Skeletal muscle tissue (tissue), 3 donors: ENCODE measurements at regions not wholly inside any gene's neighbourhood (a gene's known extent, or its start where the extent isn't known, plus 50 kb on each side); places are given as distances from the start of the nearest gene placed in this dataset.
"Not testable (repeated sequence)": the region's sequence is repeated elsewhere in the genome, so short reads cannot be mapped to it uniquely, and the experiment has no call there.

Experiments
- H3K27ac ChIP-seq: one replicate; pipeline ENCODE4 v1.7.0; 2013; ENCODE audit warnings: mild to moderate bottlenecking, low read depth, low read length, inconsistent platforms
- H3K27me3 ChIP-seq, 3 donors: one replicate each; pipeline ENCODE4 v1.7.0; 2013; ENCODE audit warnings: low read length in 3 of 3; ENCODE audit not compliant: control insufficient read depth in 3 of 3, insufficient read depth in 3 of 3
- H3K36me3 ChIP-seq, 3 donors: one replicate each; pipeline ENCODE4 v1.7.0; 2013; ENCODE audit warnings: low read length in 3 of 3; ENCODE audit not compliant: control insufficient read depth in 3 of 3, insufficient read depth in 3 of 3
- H3K4me1 ChIP-seq, 3 donors: one replicate each; pipeline ENCODE4 v1.7.0; 2013; ENCODE audit warnings: low read length in 3 of 3, mild to moderate bottlenecking in 3 of 3; ENCODE audit not compliant: control insufficient read depth in 3 of 3, insufficient read depth in 3 of 3
- H3K4me3 ChIP-seq, 3 donors: one replicate each; pipeline ENCODE4 v1.7.0; 2013; ENCODE audit warnings: low read length in 3 of 3
- H3K9ac ChIP-seq, 3 donors: one replicate each; pipeline ENCODE4 v1.7.0; 2013; ENCODE audit warnings: low read length in 3 of 3, mild to moderate bottlenecking in 3 of 3, moderate library complexity in 2 of 3, low read depth in 1 of 3
- H3K9me3 ChIP-seq, 3 donors: one replicate each; pipeline ENCODE4 v1.7.0; 2013; ENCODE audit warnings: low read length in 3 of 3; ENCODE audit not compliant: control insufficient read depth in 3 of 3
- donor health status: Osteomylitis.

DNA sequence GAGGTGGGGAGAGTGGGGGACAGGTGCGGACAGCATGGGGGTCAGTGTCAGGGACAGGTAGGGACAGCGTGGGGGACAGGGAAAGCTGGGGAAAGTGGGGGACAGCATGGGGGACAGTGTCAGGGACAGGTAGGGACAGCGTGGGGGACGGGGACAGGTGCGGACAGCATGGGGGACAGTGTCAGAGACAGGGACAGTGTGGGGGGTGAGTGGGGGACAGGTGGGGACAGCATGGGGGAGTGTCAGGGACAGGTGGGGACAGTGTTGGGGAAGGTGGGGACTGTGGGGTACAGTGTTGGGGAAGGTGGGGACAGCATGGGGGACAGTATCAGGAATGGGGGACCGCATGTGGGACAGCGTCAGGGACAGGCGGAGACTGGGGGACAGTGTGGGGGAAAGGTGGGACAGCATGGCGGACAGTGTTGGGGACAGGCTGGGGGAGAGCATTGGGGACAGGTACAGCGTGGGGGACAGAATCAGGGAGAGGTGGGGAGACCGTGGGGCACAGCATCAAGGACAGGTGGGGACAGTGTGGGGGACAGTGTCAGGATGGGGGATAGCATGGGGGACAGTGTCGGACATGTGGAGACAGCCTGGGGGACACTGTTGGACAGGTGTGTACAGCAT, 96.1 kb downstream of the TMEM121 start:
- Histone ChIP-seq H3K4me3 (no peak overlapping the region), H3K9ac (no peak overlapping the region), H3K9me3 (peaks cover 0 to 1% (median 0%) of the 10 kb centered on the region in 3 donors), H3K36me3 (no peaks in the 10 kb centered on the region), H3K27ac (no peak overlapping the region), H3K27me3 (peaks cover 0 to 8% (median under 1%) of the 10 kb centered on the region in 3 donors), H3K4me1 (peaks cover 0 to 3% (median 0%) of the 10 kb centered on the region in 3 donors)

DNA sequence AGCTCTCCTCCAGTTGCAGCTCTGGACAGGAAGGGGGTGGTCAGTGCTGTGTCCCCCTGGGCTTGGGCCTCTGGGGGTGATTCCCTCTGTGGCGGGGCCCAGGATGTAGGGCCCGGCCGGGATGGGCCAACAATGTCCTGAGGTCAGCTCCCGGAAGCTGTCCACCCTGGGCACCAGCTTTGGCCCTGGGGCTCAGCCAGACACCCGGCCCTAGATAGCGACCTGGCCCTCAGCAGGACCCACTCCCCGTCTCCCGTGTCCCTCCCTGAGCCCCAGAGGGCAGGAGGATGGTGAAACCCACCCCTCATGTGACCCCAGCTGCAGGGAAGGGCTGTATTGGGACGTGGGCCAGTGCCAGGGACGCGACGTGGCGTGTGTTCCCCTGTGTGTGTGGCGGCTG, 96.8 kb downstream of the TMEM121 start:
- H3K4me3 ChIP-seq, H3K27ac ChIP-seq, H3K9me3 ChIP-seq, H3K4me1 ChIP-seq, H3K9ac ChIP-seq, H3K27me3 ChIP-seq, H3K36me3 ChIP-seq: not testable (repeated sequence)

DNA sequence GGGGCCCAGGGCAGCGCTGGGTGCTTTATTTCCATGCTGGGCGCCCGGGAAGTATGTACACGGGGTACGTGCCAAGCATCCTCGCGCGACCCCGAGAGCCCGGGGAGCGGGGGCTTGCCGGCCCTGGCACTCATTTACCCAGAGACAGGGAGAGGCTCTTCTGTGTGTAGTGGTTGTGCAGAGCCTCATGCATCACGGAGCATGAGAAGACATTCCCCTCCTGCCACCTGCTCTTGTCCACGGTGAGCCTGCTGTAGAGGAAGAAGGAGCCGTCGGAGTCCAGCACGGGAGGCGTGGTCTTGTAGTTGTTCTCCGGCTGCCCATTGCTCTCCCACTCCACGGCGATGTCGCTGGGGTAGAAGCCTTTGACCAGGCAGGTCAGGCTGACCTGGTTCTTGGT, 98.0 kb downstream of the TMEM121 start:
- H3K27me3 ChIP-seq, H3K4me1 ChIP-seq, H3K4me3 ChIP-seq, H3K36me3 ChIP-seq, H3K9me3 ChIP-seq, H3K9ac ChIP-seq, H3K27ac ChIP-seq: not testable (repeated sequence)

DNA sequence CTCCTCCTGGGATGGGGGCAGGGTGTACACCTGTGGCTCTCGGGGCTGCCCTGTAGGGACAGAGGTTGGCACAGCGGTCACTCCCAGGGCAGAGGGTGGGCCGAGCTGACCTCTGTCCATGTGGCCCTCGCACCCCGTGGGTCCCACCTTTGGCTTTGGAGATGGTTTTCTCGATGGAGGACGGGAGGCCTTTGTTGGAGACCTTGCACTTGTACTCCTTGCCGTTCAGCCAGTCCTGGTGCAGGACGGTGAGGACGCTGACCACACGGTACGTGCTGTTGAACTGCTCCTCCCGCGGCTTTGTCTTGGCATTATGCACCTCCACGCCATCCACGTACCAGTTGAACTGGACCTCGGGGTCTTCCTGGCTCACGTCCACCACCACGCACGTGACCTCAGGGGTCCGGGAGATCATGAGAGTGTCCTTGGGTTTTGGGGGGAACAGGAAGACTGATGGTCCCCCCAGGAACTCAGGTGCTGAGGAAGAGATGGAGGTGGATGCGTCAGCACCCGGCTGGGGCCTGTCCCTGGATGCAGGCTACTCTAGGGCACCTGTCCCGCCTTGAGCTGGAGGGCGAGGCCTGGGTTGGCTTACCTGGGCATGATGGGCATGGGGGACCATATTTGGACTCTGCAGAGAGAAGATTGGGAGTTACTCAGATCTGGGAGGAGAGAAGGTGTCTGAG, 98.5 kb downstream of the TMEM121 start:
- H3K9me3 ChIP-seq, H3K27me3 ChIP-seq, H3K4me3 ChIP-seq, H3K27ac ChIP-seq, H3K36me3 ChIP-seq, H3K4me1 ChIP-seq, H3K9ac ChIP-seq: not testable (repeated sequence)

DNA sequence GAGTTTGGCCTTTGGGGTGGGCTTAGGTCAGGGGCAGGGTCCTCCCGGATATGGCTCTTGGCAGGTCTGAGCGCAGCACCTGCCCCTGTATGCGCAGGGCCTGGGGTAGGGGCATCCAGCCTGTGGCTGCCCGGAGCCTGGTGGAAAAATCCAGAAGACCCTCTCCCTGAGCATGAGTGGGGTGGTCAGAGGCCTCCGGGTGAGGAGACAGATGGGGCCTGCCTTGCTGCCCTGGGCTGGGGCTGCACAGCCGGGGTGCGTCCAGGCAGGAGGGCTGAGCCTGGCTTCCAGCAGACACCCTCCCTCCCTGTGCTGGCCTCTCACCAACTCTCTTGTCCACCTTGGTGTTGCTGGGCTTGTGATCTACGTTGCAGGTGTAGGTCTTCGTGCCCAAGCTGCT, 99.1 kb downstream of the TMEM121 start:
- not testable (repeated sequence) for H3K27me3 ChIP-seq, H3K4me1 ChIP-seq, H3K9ac ChIP-seq, H3K36me3 ChIP-seq, H3K27ac ChIP-seq, H3K9me3 ChIP-seq, H3K4me3 ChIP-seq

DNA sequence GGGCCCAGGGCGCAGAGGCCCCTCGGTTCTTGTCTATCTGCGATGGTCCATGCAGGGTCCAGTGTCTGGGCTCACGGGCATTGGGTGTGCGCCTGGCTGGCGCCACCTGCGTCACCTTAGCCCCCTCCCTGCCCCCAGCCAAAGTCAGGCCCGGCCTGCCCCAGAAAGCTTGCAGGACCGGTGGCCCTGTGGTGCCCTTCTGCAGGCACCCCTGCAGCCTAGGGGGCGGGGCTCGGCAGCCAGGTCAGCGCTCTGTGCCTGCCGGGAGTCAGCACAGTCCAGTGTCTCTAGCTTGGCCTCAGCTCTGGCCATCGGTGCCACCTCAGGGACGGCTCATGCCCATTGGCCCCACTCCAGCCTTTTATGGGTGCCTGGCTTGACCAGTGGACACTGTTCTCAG, 99.7 kb downstream of the TMEM121 start:
- H3K27me3 ChIP-seq, H3K9me3 ChIP-seq, H3K36me3 ChIP-seq, H3K4me3 ChIP-seq, H3K9ac ChIP-seq, H3K4me1 ChIP-seq, H3K27ac ChIP-seq: not testable (repeated sequence)

- H3K4me1 ChIP-seq, H3K27ac ChIP-seq, H3K27me3 ChIP-seq, H3K4me3 ChIP-seq, H3K9ac ChIP-seq, H3K9me3 ChIP-seq, H3K36me3 ChIP-seq: not testable (repeated sequence)
These were observed 100.3 kb downstream of the TMEM121 start for GRCh38 chr14:105626651-105627050.

- not testable (repeated sequence) for H3K36me3 ChIP-seq, H3K4me3 ChIP-seq, H3K27ac ChIP-seq, H3K9ac ChIP-seq, H3K9me3 ChIP-seq, H3K4me1 ChIP-seq, H3K27me3 ChIP-seq
These were observed 100.9 kb downstream of the TMEM121 start for GRCh38 chr14:105627287-105627686.

DNA sequence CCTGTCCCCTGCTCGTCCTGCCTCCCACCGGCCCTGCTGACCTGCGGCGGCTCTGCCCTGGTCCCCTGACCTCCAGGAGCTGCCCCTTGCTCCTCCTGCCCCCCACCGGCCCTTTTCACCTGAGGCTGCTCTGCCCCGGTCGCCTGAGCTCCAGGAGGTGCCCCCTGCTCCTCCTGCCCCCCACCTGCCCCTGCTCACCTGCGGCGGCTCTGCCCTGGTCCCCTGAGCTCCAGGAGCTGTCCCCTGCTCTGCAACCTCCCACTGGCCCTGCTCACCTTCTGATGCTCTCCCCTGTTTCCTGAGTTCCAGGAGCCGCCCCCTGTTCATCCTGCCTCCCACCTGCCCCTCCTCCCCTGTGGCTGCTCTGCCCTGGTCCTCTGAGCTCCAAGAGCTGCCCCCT, 101.3 kb downstream of the TMEM121 start:
- no peak overlapping the region for H3K4me3 ChIP-seq
- peaks cover 0 to 2% (median 0%) of the 10 kb centered on the region in 3 donors for H3K27me3 ChIP-seq
- no peaks in the 10 kb centered on the region for H3K36me3 ChIP-seq
- H3K9me3 ChIP-seq: peaks cover 0 to 7% (median 5%) of the 10 kb centered on the region in 3 donors
- H3K27ac ChIP-seq: no peak overlapping the region
- H3K4me1 ChIP-seq: no peaks in the 10 kb centered on the region
- no peak overlapping the region for H3K9ac ChIP-seq

- not testable (repeated sequence) for H3K27ac ChIP-seq, H3K9me3 ChIP-seq, H3K9ac ChIP-seq, H3K36me3 ChIP-seq, H3K27me3 ChIP-seq, H3K4me3 ChIP-seq, H3K4me1 ChIP-seq
These were observed 101.7 kb downstream of the TMEM121 start for GRCh38 chr14:105628126-105628525.
